DMS 273 (cell line): ENCODE measurements at regions not wholly inside any gene's neighbourhood (a gene's known extent, or its start where the extent isn't known, plus 50 kb on each side); places are given as distances from the start of the nearest gene placed in this dataset.
A peak's percentile ranks its signal among the peaks of the same experiment; 100 is the strongest.

ENCODE experiments used
- DNase-seq: peaks from one replicate; lab custom pipeline; 2025; ENCODE audit not compliant: unreplicated experiment; lab: John Stamatoyannopoulos, UW

DNA sequence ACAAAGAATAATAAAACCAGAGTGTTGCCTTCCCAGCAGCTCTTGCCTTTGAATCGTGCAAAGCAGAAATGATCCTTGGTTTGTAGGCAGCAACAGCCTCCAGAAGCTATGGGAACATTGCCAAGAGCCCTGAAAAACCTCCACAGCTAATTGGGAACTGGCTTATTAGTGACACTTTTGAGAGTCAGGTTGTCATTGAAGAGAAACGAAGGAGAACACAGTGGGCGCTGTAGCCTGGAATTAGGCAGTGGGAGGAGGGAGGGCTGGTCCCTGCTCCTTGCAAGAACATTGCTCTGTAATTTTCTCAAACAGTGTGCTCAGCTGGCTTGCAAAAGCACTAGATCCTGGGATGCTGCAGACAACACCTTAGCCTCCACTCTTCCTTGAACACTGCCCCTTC, 331.5 kb upstream of the EMCN start:
- DNase-seq: peak; percentile 16

DNA sequence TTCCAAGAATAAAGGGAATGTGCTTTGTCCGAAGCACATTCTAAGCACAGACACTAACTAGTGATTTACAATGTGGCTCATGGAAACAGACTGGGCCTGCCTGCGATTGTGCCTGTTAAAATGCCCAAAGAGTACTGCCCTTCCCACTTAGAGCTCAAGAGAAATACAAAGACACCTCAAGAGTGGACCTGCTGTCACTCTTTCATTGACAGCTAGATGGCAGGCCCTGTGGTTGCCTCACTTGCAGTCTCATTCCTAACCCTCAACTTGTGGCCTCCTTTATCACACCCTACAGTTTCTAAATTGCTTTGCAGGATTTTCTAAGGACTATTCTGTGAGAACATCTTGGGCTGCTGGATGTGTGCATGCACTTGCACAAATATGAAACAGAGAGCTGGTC, 331.0 kb upstream of the EMCN start:
- DNase-seq: peak; percentile 40

DNA sequence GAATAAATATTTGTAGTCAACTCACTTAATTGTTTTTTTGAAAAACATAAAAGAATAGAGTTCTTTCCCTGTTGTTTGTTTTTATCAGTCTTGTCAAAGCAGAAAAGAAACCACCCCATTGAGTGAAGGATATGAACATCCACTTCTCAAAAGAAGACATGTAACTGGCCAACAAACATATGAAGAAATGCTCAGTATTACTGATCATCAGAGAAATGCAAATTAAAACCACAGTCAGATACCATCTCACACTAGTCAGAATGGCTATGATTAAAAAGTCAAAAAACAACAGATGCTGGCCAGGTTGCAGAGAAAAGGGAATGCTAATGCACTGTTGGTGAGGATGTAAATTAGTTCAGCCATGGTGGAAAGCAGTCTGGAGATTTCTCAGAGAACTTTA, 326.1 kb upstream of the EMCN start:
- peak; percentile 66 for DNase-seq

DNA sequence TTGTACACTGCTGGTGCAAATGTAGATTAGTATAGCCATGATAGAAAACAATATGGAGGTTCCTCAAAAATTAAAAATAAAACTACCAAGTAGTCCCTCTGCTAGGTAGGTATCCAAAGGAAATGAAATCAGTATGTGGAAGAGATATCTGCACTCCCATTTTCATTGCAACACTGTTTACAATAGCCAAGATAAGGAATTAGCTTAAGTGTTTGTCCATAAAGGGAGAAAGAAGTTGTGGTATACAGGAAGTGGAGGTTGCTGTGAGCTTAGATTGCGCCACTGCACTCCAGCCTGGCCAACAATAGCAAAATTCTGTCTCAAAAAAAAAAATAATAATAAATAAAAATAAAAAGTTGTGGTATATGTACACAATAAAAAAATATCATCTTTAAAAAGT, 325.0 kb upstream of the EMCN start:
- DNase-seq: no peak

DNA sequence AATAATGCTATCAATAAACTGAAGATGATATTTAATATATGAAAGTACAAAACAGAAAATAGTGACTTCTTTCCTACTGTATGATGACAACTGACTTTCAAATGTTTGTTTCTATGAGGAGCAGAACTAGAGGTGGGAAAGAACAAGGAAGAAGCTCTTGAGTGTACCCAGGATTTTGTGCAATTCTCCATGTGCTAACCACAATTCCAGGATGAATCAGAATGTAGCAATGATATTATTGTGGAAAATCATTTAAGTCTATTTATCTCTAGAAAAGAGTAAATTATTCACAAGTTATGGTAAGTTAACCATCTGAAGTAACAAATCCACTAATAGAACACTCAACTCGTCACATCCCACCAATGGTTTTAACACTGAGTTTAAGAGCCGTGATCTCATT, 324.1 kb upstream of the EMCN start:
- DNase-seq: no peak

DNA sequence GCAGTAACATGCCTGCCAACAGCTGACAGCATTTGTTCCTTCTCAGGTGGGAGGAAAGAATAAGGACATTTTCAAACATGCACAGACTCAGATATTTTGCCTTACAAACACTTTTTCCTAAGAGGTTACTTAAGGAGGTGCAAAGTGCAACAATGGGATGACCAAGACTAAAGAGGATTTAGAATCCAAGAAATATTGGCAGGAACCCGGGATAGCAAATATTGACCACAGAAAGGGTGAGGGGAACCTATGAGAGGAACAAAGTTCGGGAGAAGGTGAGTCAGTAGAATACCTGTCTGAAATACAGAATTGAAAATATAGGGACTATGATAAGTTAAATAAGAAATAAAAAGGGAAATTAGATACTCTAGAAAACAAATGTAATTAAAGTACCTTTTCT, 321.9 kb upstream of the EMCN start:
- DNase-seq: no peak

DNA sequence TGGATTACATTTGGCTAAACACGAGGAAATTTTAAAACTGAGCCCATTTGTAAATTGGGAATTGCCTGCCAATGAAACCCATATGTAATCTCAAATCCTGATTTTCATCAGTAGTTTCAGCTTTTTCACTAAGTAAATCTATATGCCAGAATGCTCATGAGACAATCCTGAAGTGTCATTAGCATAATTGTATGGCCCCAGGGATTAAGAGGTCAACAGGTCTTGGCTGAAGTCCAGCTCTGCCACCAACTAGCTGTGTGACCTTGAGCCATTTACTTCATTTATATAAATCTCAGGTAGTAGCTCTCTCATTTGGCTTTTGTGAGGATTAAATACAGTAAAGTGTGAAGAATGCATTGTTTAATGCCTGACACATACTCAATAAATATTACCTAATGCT, 320.5 kb upstream of the EMCN start:
- DNase-seq: peak; percentile 56

DNA sequence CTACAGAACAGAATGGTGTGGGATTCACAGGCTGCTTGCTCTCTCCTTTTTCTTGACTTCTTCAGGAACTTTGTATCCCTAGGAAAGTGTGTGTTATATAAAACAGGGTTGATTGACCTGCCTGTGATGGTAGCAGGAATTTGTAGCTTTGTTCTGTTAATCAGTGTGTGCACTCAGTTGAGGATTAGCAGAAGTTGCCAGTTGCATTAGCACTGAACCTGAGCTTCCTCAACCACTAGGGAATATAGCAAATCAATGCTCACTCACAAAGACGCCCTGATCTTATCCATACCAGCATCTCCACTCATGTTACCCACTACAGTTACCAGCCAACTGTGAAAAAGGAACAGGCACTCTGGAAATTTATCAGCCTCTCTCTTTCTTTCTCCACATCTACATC, 319.1 kb upstream of the EMCN start:
- DNase-seq: no peak

DNA sequence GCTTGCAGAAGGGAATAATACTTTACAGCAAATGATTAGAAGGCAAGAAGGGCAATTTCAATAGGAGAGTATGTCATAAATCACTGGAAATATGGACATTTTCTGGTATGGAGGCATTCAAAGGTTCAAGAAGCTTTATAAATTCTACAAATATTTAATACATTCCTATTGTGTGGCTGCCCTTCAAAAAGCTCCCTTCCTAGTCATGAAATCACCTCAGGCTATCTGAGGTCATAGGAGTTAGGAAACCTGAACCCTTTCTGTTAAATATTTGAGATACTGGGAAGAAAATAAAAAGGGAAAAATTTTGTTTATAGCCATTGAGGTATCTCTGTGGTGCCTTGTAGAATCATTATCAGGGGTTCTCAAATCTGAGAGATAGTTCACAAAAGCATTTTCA, 316.8 kb upstream of the EMCN start:
- DNase-seq: no peak

DNA sequence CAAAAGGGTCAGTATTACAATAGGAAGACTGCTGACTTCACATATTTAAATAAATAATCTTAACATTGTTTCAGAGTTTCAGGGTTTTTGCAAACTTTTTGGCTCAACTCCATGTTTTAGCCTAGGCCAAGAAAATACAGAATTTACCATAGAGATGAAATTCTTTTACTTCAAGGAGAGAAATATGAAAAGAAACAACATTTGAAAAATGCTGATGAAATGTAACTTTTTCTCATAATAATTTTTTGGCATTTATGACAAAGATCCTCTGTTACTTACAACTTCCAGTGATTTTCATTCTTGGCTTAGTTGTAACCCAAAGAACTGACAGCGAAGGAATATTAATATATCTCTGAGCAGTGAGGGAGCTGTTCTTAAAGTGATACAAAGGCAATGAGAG, 316.1 kb upstream of the EMCN start:
- no peak for DNase-seq

DNA sequence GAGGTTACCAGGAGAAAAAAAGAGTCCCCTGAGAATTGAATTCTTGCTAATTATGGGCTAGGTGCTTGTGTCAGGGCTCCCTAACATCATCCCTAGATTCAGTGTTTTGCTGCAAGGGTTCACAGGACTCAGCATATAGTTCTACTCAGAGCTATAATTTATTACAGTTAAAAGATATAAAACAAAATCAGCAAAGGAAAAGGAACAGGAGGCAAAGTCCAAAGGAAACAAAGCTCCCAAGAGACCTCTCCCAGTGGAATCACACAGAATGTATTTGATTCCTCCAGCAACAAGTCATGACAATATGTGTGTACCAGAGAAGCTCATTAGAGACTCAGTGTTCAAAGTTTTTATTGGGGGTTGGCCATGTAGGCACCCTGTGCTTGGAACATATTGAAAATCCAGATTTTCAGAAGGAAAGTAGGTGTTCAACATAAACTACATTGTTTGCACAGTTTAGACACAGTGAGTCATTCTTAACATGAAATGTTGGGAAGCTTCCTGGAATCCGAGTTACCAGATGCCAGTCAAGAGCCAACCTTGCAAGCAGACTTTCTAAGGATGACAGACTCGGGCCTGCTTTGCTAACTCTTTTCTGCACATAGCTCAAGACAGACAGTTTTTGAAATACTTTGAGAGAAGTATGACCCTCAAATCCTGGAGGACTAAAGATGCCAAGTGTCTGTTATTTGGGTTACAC, 311.3 kb upstream of the EMCN start:
- no peak for DNase-seq

DNA sequence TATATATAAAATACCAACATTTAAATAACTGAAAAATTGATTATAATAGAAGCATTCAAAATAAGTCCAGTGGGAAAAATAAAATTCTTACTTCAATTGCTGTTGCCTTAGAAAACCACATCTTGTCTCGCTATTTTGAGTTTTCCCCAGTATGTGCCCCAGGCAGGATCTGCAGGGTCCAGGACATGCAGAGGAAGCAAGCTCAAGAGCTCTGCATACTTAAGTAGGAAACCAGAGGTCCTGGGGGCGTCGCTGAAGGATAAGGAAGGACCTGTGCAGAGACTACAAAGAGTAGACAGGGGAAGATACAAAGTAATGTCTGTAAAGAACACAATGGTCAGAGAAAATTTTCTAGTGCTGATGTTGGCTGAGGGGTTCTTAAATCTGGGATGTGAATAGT, 310.5 kb upstream of the EMCN start:
- DNase-seq: no peak

DNA sequence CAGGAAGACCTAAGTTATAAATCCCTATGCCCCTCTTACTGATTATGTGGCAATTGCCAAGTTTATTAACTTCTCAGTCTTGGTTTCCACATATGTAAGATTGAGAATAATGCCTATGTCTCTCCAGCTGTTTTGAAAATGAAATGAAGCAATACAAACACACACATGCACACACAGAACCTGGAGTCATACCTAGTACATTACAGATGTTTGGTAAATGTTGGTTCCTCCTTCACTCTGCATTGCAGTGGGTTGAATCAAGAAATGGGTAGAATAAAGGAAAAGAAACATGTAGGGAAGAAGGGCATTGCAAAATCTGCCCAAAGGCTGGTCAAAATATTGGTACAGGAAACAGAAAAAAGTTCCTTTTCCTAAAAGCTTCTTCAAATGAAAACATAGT, 309.9 kb upstream of the EMCN start:
- DNase-seq: no peak

DNA sequence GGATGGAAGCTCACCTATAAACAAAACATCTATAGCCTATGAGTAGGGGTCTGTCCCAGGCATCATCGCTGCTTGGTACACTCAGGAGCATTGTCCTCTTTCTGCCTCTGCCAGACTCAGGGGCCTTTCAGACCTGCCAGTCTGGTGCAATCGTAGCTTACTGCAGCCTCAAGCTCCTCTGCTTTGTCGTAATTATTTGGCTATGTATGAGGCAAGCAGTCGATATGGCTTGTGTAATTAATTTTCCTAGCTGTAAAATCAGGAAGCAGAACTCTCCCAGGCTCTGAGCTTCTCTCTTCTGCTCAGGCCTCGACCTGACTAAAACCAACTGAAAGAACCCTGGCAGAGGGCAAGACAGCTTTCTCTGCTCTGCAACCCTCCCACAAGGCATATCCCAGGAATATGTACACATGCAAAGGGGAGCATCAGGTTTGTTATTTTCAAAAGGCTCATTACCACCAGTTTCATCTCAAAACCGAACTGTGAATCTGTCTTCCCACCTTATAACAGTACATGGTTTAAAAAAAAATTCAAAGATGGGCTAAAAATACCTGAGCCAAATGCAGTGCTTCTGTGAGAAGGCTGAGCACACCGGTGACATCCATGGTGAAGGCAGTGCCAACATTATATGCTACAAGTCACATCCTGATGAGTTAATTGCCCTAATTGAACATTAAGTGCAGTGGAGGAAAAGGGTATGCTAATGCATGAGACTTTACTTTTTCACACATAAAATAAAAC, 309.2 kb upstream of the EMCN start:
- DNase-seq: no peak

DNA sequence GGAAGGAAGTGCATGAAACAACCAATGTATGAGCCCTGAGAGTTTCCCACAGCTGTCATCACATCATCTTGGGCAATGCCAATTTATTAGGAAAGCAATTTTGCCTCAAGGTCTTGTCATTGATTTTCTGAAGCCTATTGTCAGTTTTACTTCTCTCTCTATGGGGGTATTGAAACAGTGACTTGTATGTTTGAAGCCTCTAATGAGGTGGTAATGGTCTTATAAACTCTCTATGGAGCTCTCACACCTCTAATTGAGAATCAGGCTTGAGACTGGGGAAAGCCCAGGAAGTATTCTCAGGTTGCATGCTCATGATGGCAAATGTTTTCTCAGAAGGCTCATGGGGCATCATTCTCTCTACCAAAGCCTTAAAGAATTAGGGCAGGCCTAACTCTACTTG, 308.2 kb upstream of the EMCN start:
- DNase-seq: no peak

DNA sequence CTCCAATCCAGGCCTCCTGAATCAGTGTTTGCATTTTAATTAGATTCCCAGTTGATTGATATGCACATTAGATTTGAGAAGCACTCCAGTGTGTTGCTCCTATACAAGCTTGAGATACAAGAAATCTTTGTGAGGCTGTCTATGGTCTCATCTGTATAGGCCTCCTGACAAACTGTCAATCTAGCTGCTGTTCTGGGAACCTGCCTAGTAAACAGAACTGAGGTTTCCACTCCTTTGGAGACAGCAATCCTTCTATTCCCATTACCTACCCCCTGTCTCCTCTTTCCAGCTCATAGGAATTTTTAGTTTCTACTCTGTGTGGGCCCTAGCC, 306.1 kb upstream of the EMCN start:
- DNase-seq: no peak

DNA sequence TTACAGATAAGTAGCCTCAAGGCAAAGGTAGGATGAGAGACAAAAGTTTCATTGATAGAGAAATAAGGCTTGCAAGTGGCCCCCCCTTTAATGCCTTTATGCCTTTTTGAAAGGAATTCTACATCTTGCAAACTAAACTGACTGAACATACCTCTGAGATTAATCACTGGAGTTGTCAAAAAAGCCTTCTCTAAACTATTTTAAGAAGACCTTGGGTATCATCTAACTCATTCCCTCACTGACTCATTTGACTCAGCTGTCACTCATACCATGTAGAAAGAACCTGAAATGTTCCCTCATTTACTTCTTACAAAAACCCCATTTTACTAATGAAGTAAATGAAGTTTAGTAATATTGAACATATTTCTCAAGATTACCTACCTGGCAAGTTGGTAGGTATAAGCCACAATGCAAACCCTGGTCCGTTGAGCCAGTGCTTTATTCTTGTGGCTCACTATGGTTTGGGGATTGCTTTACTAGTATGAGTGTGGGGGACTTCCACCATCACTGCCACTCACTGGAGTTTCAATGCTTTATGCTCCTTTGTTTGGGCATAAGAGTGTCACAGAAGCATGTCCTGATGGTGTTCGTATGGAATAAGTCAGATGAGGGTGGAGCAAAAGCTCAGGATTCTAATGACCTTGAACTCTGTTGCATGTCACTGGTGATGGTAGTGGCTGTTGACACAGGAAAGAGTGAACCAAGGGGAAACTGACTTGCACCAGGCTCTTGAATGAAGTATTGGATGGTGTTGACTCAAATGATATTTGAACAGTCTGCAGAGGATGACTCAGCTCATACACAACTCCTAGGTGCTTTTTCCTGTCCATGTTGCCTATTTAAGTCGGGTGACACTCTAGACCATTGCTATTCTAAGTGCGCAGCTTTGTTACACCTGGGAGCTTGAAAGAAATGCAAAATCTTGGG, 305.5 kb upstream of the EMCN start:
- no peak for DNase-seq

DNA sequence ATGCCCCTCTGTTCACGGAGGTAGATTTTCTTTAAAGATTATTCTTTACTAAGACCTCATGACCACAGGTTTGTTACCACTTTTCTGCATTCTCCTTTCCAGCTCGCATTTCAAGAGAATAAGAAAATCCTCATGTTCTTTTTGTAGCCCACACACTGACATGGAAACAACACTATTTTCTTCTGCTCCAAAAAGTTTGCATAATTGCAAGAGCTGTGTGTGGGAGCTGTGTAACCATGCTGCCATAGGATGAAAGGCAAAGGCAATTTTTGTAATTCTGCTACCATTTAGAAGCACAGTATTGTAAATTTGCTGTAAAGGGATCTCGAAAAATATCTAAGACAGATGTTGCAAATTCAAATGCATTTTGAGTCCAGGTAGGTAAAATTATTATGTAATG, 302.4 kb upstream of the EMCN start:
- no peak for DNase-seq

DNA sequence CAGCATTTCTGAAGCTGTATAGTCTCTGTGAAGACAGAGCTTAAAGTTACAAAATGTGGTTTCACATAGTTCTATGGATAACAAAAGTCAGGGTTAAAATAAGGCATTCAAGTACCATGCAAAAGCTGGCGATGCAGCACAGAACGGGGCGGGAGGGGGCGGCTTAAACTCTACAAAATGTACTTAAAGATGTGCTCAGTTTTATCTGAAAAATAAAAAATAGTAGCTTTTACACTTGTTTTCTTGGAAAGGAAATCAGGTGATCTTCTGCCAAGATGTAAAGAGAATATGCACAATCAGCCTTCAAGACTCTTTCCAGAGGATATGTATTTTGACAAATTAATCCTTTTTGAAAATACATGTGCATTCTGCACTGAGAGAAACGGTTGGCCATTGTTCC, 301.7 kb upstream of the EMCN start:
- no peak for DNase-seq

DNA sequence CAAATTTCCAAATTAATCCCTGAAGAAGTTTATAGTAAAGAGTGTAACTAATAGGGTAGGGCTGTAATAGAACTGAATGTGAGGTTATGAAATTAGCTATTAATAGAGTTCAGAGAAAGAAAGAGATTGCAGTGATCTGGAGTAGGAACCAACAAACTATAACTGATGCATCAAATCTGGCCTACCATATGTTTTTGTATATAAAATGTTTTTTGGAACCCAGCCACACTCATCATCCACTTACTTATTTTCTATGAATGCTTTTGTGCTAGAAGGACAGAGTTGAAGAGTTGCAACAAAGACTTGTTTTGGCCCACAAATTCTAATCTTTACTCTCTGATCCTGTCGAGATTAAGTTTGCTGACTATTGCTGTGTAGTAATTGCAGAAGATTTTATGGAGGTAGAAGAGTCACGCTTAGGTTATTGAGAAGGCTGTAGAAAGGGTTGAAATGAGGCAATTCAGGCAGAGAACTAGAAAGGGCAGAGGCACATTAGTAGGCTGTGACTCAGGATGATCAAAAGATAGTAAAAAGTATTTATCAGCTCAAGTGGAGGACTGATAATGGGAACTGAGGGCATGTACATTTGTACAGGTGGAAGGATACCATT, 298.7 kb upstream of the EMCN start:
- DNase-seq: peak; percentile 20

DNA sequence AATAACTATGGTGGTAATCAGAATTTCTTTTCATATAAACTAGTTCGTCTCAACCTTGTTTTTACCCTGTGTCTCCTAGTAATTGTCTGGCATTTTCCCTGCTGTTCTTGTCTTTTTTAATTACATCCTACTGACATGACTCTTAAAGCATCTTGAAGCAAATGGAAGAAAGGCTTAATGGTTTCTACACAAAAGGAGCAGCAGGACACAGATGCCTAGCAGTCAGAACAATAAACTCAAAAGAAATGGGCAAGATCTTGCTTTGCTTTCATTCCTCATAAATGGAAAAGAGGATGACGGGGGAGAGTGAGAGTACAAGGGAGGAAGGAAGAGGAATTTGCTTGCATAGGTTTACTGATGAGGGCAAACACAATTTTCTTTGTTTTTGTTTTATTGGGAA, 293.2 kb upstream of the EMCN start:
- no peak for DNase-seq

DNA sequence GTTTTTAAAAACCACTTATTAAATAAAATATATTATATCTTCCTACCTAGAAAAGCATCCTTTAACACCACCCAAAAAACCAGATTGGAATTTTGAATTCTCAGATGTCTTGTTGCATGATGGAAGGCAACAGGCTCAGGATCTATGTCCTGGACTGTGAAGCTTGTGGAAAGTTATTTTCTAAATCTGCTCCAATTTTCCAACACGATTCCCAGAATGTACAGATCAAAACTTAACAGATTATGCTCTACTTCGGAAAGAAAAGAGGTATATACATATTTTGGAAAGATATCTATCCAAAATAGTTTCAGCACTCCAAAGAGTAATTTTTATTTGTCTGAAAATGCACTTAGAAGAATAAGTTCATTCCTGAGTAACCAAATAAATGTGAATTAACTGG, 291.7 kb upstream of the EMCN start:
- DNase-seq: no peak
